GM23248 (cell line): ENCODE measurements at regions not wholly inside any gene's neighbourhood (a gene's known extent, or its start where the extent isn't known, plus 50 kb on each side); places are given as distances from the start of the nearest gene placed in this dataset.

Experiments used
- DNase-seq: peaks from one replicate; pipeline ENCODE4 v3.0.0-alpha.2; 2015
- H2AFZ ChIP-seq: fragments of 200-600 bp; sonication (generic); 2 replicates; pipeline ENCODE4 v1.6.1; 2016; ENCODE audit warnings: antibody characterized with exemption
- H3F3A ChIP-seq: fragments of 200-600 bp; sonication (generic); 2 replicates; pipeline ENCODE4 v1.6.1; 2016; ENCODE audit warnings: mild to moderate bottlenecking, antibody characterized with exemption, mixed run types; ENCODE audit not compliant: insufficient read depth
- H3K27ac ChIP-seq: fragments of 200-600 bp; sonication (generic); 2 replicates; pipeline ENCODE4 v1.5.1; 2016; ENCODE audit warnings: mild to moderate bottlenecking
- H3K27me3 ChIP-seq: fragments of 200-600 bp; sonication (generic); replicated peaks from 2 replicates; pipeline ENCODE4 v1.6.1; 2016; ENCODE audit warnings: mild to moderate bottlenecking; ENCODE audit not compliant: insufficient read depth
- H3K36me3 ChIP-seq: fragments of 200-600 bp; sonication (generic); 2 replicates; pipeline ENCODE4 v1.6.1; 2016; ENCODE audit warnings: low read depth, mild to moderate bottlenecking
- H3K4me1 ChIP-seq: fragments of 200-600 bp; sonication (generic); 2 replicates; pipeline ENCODE4 v1.6.1; 2016; ENCODE audit warnings: mild to moderate bottlenecking; ENCODE audit not compliant: insufficient read depth
- H3K4me2 ChIP-seq: fragments of 200-600 bp; sonication (generic); one replicate; pipeline ENCODE4 v1.6.1; 2016; ENCODE audit warnings: mild to moderate bottlenecking; ENCODE audit not compliant: unreplicated experiment
- H3K4me3 ChIP-seq: fragments of 200-600 bp; sonication (generic); 2 replicates; pipeline ENCODE4 v1.5.1; 2016; ENCODE audit warnings: mild to moderate bottlenecking
- H3K79me2 ChIP-seq: fragments of 200-600 bp; sonication (generic); 2 replicates; pipeline ENCODE4 v1.6.1; 2016; ENCODE audit warnings: mild to moderate bottlenecking; ENCODE audit not compliant: insufficient read depth
- H3K9ac ChIP-seq: fragments of 200-600 bp; sonication (generic); 2 replicates; pipeline ENCODE4 v1.6.1; 2016; ENCODE audit warnings: mild to moderate bottlenecking
- H3K9me2 ChIP-seq: fragments of 200-600 bp; sonication (generic); 2 replicates; pipeline ENCODE4 v1.6.1; 2016; ENCODE audit warnings: mixed run types, mild to moderate bottlenecking, moderate library complexity; ENCODE audit not compliant: insufficient read depth
- H3K9me3 ChIP-seq: fragments of 200-600 bp; sonication (generic); one replicate; pipeline ENCODE4 v1.6.1; 2017; ENCODE audit warnings: low read depth
- H4K20me1 ChIP-seq: fragments of 200-600 bp; sonication (generic); 2 replicates; pipeline ENCODE4 v1.6.0; 2016; ENCODE audit not compliant: insufficient read depth
- EZH2 ChIP-seq: fragments of 200-600 bp; sonication (generic); IDR thresholded peaks from 2 replicates; pipeline ENCODE4 v1.6.1; 2018; ENCODE audit warnings: antibody characterized with exemption, mild to moderate bottlenecking; ENCODE audit not compliant: insufficient read depth, poor library complexity, severe bottlenecking
- EZH2phosphoT487 ChIP-seq: fragments of 200-600 bp; sonication (generic); IDR thresholded peaks from 2 replicates; pipeline ENCODE4 v1.6.1; 2018; ENCODE audit warnings: antibody characterized with exemption, moderate library complexity, mild to moderate bottlenecking, low read depth; ENCODE audit not compliant: insufficient read depth
- WGBS, 2 experiments: methylation state at CpG; one replicate each; pipeline ENCODE4 v1.1.6; 2015 to 2017; ENCODE audit warnings: low lambda C conversion rate in 2 of 2, low coverage in 1 of 2; ENCODE audit errors: missing lambda C conversion rate in 2 of 2; 5-methylcytosine and 5-hydroxymethylcytosine counted together
- in situ Hi-C: fragments of 300-500 bp; cut with MboI; formaldehyde crosslinking; loops from 2 replicates; pipeline ENCODE4 v1.15.0; 2020

DNA sequence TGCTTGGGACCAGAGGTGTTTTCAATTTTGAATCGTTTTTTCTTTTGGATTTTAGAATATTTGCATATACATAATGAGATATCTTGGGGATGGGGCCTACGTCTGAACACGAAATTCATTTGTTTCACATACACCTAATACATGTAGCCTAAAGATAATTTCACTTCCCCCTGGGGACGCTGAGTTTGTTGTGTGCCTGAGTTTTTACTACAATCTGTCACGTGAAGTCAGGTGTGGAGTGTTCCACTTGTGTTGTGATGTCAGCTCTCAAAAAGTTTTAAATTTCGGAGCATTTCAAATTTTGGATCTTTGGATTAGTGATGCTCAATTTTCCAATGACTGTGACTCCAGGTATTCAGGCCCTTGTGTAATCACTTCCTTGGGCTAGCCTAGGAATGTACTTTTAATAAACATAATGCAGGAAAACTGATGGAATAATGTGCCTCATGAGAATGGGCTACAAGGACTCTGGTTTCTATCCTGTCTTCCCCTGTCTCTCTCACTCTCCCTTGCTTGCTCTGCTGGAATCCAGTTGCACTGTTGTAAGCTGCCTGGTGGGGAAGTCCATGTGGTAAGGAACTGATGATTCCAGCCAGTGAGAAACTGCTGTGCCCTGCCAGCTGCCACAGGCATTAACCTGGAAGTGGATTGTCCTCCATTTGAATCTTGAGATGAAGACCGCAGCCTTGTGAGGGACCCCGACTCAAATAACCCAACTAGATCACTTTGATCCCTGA is 403.8 kb downstream of the SHISA9 start:
- Histone ChIP-seq H3K4me3 (no peak overlapping the region), H3K9me3 (no peaks in the 10 kb centered on the region), H3K4me2 (no peak overlapping the region), H4K20me1 (no peaks in the 10 kb centered on the region), H3K4me1 (no peaks in the 10 kb centered on the region), H3K36me3 (no peaks in the 10 kb centered on the region), H3K79me2 (no peaks in the 10 kb centered on the region), H3K27ac (no peak overlapping the region), H3K27me3 (no peaks in the 10 kb centered on the region), H3K9me2 (no peaks in the 10 kb centered on the region), H3F3A (no peaks in the 10 kb centered on the region), H3K9ac (no peak overlapping the region), H2AFZ (no peak overlapping the region)
- in situ Hi-C loops, result no loop called here
- TF ChIP-seq EZH2phosphoT487 (no peak), EZH2 (no peak)
- DNase-seq, result no peak
- 7 to 9% methylated on average over 8 of the region's 8 CpGs for WGBS, 2 experiments

DNA sequence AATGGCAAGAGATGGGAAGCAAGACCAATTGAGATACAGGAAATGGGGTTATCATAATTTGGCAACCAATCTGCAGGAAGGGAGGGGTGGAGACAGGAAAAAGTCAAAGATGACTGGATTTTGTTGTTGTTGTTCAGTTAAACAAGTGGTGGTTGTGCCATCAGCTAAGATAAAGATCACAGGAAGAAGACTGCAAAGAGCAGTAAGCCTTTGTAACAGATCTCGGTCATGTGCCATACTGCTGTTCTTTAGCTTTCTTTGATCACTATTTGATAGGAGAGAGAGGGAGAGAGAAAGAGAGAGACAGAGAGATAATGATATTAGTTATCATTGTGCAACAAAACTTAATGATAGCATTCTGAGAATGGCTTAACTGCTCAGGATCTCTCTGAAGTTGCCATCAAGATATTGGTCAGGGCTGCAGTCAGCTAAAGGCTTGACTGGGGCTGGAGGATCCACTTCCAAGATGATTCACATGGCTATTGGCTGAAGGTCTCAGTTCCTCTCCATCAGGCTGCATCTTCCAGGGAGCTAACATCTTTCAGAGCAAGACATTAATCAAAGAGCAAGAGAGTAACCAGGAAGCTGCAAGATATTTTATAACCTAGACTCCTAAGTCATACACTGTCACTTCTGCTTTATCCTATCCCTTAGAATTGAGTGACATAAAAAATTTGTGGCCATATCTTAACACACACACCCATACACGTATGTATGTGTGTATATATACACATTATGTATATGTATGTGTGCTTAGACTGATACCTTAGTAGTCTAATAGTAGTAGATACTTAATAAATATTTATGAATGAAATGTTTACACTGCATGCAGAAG is 405.0 kb downstream of the SHISA9 start:
- no peak overlapping the region for H3K27ac ChIP-seq
- no peak for DNase-seq
- in situ Hi-C loops, result no loop called here

GRCh38 chr16:13307255-13307654 is 405.9 kb downstream of the SHISA9 start:
- peak; percentile 11 for DNase-seq
- in situ Hi-C loops, result no loop called here
- no peaks in the 10 kb centered on the region for H3F3A ChIP-seq

More for the DNA sequence above, 405.0 kb downstream of the SHISA9 start:
- no peaks in the 10 kb centered on the region for H3F3A ChIP-seq
- WGBS, 2 experiments, result 2 to 4% methylated on average over 2 of the region's 2 CpGs
- H3K9ac ChIP-seq, result no peak overlapping the region
- no peak overlapping the region for H3K4me3 ChIP-seq
- H3K4me1 ChIP-seq, result no peaks in the 10 kb centered on the region
- H3K9me3 ChIP-seq, result no peaks in the 10 kb centered on the region
- H2AFZ ChIP-seq, result no peak overlapping the region
- no peaks in the 10 kb centered on the region for H3K27me3 ChIP-seq
- no peaks in the 10 kb centered on the region for H3K36me3 ChIP-seq
- no peak overlapping the region for H3K4me2 ChIP-seq
- H3K79me2 ChIP-seq, result no peaks in the 10 kb centered on the region
- no peaks in the 10 kb centered on the region for H3K9me2 ChIP-seq
- TF ChIP-seq EZH2, result no peak
- TF ChIP-seq EZH2phosphoT487, result no peak
- H4K20me1 ChIP-seq, result no peaks in the 10 kb centered on the region

GRCh38 chr16:13307851-13308250 is 406.5 kb downstream of the SHISA9 start:
- Histone ChIP-seq H3K27ac (no peak overlapping the region), H4K20me1 (no peaks in the 10 kb centered on the region)

More at GRCh38 chr16:13307255-13307654, 405.9 kb downstream of the SHISA9 start:
- H3K4me2 ChIP-seq, result no peak overlapping the region
- H3K27ac ChIP-seq, result no peak overlapping the region
- H3K79me2 ChIP-seq, result no peaks in the 10 kb centered on the region
- H3K9me3 ChIP-seq, result no peaks in the 10 kb centered on the region
- no peak overlapping the region for H3K9ac ChIP-seq
- no peaks in the 10 kb centered on the region for H3K27me3 ChIP-seq
- H4K20me1 ChIP-seq, result no peaks in the 10 kb centered on the region
- TF ChIP-seq EZH2, result no peak
- TF ChIP-seq EZH2phosphoT487, result no peak
- H2AFZ ChIP-seq, result no peak overlapping the region
- H3K9me2 ChIP-seq, result no peaks in the 10 kb centered on the region
- no peak overlapping the region for H3K4me3 ChIP-seq
- 3% methylated on average over 4 of the region's 4 CpGs for WGBS, 2 experiments
- H3K36me3 ChIP-seq, result no peaks in the 10 kb centered on the region
- no peaks in the 10 kb centered on the region for H3K4me1 ChIP-seq

More at GRCh38 chr16:13307851-13308250, 406.5 kb downstream of the SHISA9 start:
- in situ Hi-C loops, result no loop called here
- TF ChIP-seq EZH2phosphoT487 (no peak), EZH2 (no peak)
- Histone ChIP-seq H3K4me1 (no peaks in the 10 kb centered on the region), H3F3A (no peaks in the 10 kb centered on the region), H3K4me3 (no peak overlapping the region), H3K9me2 (no peaks in the 10 kb centered on the region), H3K36me3 (no peaks in the 10 kb centered on the region), H3K4me2 (no peak overlapping the region), H3K9ac (no peak overlapping the region), H3K79me2 (no peaks in the 10 kb centered on the region), H2AFZ (no peak overlapping the region), H3K9me3 (no peaks in the 10 kb centered on the region), H3K27me3 (no peaks in the 10 kb centered on the region)
- no peak for DNase-seq
- 6 to 9% methylated on average over 5 of the region's 5 CpGs for WGBS, 2 experiments
